HG03342 (cell line): ENCODE measurements at regions not wholly inside any gene's neighbourhood (a gene's known extent, or its start where the extent isn't known, plus 50 kb on each side); places are given as distances from the start of the nearest gene placed in this dataset.

ENCODE experiments used
- ATAC-seq: cut with Tn5 transposase; IDR thresholded peaks from one replicate; pipeline ENCODE4 v1.9.1; 2021; ENCODE audit warnings: mild to moderate bottlenecking, moderate library complexity; ENCODE audit not compliant: unreplicated experiment

DNA sequence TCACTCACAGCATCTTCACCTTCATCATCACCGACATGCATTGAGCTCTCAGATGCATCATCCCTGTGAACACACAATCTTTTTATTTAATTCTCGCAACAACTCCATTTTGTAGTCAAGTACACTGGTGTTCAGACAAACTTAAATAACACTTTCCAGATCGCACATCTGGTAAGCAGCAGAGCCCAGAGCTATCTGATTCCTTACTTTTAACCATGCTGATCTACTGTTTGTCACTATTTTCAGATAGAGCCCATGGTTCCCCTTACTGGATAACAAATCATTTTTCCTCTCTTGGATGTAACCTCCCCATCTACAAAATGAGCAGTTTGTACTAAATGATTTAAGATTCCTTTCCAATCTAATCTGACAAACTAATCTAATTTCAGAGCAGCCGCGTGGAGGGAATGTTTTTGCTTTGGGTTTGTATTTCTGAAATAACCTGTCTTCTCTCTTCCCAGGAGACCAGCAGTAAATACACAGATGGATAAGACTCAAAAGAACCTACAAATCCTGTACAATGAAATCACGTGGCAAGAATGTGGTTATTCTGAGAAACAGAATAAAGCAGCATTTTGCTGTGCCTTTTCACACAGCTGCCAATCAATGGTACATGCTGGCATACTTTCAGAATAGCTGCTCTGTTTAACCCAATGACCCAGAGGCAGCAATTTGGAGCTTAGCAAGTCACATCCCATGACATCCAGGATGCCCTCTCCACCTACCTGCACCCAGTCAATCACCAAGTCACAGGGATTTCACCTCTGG lies 72.9 kb upstream of the CCL2 start:
- ATAC-seq, result no peak

DNA sequence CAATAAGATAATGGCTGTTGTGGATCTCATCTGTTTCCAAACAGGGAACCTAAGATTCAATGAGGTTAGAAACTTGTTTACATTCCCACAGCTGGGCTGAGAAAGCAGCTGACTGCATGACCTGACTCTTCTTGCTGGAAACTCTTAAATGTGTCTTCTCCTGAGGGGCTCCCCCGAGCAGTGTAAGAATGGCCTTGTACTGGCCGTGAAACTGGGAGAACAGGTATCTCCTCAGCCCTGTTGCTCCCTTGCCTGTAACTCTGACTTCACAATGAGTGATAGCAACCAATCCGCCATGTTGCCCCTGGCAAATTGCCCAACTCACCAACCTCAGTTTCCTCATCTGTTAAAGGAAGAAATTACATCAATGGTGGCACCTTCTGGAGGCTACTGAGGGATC lies 59.1 kb upstream of the CCL2 start:
- no peak for ATAC-seq

DNA sequence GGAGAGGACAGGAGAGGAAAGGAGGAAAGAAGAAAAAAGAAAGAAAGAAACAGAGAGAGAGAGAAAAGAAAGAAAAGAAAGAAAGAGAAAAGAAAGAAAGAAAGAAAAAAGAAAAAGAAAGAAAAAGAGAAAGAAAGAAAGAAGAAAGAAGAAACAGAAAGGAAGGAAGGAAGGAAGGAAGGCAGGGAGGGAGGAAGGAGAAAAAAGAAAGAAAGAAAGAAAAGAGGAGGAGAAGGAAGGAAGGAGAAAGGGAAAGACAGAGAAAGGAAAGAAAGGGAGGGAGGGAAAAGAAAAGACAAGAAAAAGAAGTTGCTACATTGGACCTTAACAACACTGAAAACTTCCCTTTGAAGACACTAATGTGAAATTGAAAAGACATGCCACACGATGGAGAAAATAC lies 56.6 kb upstream of the CCL2 start:
- no peak for ATAC-seq

DNA sequence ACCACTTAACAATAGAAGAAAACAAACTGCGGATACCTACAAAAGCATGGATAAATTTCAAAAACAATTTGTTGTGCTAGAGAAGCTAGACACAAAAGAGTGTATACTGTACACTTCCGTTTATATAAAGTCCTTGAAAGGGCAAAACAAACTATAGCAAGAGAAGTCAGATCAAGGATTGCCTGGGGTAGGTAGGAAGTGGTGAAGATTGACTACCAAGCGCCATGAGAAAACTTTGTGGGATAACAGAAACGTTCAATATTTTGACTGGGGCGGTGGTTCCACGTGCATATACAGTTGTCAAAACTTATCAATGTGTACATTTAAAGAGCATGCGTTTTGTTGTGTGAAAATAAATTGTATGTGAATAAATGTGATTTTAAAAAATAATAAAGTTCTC lies 55.6 kb upstream of the CCL2 start:
- no peak for ATAC-seq

DNA sequence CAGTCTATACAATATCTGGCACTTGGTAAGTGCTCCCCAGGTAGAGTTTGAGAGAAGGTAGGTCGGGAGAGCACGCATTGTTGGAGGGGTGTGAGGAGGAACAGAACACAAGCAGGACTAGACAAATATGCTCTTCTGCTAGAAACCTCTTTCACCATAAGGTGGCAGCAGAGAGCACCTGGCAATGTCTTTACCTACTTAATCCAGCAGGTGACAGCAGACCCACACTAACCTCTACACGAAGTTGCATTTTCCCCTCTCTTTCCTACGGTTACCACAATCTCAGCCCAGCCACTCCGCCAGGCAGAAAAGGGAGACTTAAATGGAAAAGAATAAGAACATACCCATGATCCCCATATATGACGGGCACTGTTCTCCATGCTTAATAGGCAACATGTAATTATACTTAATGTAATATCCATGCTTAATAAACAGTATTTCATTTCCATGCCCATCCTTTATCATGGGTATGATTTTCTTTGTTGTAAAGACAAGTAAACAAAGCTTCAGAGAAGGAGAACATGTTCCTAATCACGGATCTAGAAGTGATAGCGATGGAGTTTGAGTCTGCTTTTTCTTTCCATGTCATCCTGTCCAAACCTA lies 55.1 kb upstream of the CCL2 start:
- no peak for ATAC-seq

DNA sequence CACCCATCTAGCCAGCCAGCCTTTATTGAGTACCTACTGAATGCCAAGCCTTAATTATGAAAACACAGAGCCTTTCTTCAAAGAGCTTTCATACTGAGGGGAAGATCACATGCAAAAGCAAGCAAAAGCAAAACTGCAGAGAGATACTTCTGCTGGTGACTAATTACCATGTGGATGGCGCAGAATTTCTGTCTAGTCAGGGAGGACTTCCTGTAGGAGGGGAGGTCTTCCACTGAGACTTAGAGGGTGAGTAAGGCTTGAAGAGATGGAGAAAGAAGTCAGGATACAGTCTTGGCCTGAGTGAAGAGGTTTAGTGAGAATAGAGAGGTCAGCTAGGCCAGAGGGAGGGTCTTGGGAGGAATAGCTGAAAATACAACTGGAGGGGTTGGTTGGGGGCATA lies 53.9 kb upstream of the CCL2 start:
- no peak for ATAC-seq

DNA sequence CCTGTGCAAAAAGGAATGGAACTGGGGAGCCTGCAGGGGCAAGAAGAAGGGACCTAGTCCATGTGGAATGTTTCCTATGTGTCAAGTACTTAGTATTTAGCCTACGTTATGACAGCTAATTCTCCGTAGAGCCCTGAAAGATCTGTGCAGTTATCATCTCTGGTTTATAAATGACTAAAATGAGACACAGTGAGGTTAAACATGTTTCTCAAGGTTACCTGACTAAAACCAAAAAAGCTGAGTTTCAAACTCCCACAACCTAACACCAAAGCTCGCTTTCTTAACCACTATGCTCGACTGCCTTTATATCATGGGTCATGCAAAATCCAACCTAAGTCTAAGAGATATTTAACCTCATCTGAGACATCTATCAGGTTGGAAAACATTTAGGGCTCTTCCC lies 53.3 kb upstream of the CCL2 start:
- ATAC-seq, result no peak

DNA sequence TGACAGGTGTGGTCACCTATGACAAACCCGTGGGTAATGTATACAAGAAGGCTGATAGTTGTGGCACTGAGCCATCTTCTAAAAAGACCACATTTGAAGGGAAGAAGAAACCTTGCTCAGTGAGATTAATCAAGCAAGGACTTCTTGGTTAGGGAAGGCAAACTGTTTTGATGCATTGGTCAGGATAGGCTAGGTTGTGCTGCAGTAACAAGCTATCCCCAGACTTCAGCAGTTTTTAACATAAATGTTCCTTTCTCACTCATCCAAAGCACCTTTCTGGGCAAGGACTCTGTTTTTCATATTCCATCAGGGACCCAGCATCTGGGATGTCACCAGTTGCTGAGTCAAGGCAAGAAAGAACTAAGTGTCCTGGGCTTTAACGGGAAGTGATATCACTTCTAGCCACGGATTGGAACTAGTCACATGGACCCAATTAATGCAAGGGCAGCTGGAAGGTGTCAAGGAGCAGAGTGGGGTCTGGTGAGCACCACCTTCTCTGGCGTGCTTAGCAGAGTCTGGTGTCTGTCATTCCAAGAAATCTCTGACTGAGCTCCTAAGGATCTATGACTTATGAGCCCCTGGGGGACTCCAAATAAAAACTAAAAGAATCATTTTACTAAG lies 52.0 kb upstream of the CCL2 start:
- ATAC-seq, result no peak

DNA sequence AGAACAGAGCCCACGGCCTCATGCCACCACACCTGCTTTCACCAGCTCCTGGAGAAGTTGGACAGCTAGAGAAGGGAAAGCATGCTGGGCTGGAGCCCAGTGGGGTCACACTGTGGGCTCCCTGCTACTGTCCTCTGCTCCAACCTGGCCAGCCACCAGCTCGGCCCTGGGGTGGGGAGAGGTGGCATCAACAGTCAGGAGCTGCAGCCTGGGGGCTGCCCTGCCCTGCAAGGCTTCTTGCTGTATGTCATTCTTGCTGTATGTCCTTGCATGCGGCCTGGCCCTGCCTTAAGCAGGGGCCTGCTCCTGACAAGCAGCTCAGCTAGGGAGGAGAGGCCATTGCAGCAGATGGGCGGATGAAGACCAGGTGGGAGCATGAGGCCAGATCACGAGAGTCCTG lies 50.7 kb upstream of the CCL2 start:
- ATAC-seq, result no peak
